IPS-NIHi7 (cell line): ENCODE measurements at regions not wholly inside any gene's neighbourhood (a gene's known extent, or its start where the extent isn't known, plus 50 kb on each side); places are given as distances from the start of the nearest gene placed in this dataset.
A peak's percentile ranks its signal among the peaks of the same experiment; 100 is the strongest.

ENCODE experiments used
- DNase-seq: peaks from one replicate; pipeline ENCODE4 v3.0.0; 2012; ENCODE audit warnings: mixed read lengths; ENCODE audit errors: extremely low spot score

DNA sequence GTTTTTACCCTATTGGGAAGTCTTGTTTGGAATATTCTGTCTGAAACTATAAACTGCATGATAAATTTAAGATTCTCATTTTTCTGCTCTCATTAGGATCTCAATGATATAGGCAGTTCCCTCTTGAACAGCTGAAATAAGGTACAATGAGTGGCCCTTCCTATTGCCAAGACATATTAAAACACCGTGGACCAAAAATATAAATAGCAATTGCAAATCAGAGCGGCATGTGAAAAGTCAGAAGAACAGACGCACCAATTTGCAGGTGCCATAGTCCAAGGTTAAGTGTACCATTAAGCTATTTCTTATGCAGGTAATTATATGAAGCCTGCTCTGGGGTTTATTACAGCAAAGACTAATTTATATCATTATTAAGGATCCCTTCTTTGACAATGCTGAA lies 920.8 kb upstream of the CELF2 start:
- DNase-seq, result no peak

DNA sequence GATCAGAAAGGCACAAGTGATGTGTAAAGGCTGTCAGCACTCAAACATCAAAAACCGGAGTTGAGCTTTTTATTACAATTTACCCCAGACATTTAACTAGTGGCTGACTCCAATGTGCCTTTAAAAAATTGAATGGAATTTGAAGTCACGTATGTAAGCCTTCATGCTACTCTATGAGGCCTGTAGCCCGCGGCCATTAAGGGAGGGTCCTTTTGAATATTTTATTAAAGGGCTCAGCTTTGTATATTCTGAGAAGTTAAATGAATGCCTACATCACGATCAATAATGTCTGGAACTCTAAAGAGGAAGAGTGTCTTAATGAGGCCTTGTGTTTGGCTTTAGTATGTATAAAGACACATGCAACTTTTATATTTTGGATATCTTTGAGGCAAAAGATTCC lies 916.6 kb upstream of the CELF2 start:
- DNase-seq, result no peak

DNA sequence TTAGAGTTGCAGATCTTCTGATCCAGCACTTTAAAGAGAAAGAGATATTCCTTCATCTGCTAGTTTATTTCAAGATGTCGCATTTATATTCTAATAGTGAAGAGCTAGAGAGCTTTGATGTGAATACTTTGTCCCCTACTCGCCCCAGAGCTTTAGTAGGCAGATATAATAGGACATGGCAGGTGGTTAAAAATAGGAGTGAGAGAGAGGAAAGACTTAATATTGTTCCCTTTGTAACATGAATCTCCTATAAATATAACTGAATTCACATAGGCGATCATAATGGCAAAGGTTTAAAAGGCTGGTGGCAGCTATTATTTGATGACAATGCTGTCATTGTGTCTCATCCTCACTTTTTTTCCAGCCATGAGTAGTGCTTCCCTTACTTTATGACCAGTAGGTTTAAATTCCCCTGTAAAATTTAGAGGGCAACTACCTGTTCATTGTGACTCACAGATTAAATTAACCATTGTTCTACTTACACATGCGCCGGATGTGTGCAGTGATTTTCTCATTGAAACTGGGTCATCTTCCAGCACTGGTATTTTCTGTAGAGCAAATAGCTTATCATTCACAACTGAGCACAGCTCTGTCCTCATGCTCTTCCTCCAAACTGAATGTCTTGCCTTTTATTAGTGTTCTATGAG lies 906.7 kb upstream of the CELF2 start:
- DNase-seq, result no peak

DNA sequence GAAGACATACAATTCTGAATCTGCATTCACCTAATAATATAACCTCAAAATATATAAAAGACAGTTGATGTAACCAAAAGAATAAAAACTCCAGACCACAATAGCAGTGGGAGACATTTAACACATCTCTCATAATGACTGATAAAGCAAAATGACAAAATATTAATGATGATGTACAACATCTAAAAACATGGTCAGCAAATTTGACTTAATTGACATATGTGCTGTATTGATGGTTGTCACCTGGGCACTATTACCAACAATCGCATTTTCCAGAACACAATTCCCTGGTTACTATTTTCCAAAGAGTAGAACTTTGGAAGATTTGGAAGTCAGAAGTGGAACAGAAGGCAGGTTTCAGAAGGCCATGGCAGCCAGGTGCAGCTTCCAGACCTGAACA lies 899.5 kb upstream of the CELF2 start:
- no peak for DNase-seq

DNA sequence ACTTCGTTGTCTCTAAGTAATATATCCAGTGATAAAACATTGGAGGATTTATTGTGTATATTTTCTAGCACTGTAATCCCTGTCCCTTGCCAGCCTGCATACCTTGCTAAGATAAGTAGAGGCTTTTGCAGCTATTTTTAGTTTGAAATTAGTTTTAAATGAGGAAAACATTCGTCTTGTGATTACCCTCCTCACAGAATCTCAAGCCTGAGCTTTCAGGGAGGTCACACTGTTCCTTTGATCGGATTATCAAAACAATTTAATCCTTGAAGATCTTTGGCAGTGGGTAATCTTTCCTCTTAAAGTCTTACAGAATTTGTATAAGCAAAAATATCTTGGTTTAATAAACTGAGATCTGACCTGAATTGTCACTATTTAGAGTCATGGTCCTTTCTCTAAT lies 897.0 kb upstream of the CELF2 start:
- DNase-seq, result no peak

DNA sequence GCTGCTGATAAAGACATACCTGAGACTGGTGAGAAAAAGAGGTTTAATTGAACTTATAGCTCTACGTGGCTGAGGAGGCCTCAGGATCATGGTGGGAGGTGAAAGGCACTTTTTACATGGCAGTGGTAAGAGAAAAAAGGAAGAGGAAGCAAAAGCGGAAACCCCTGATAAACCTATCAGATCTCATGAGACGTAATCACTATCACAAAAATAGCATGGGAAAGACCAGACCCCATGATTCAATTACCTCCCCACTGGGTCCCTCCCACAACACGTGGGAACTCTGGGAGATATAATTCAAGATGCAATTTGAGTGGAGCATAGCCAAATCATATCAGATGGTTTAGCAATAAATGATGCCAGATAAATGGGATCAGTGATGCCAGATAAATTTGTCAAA lies 892.0 kb upstream of the CELF2 start:
- no peak for DNase-seq

DNA sequence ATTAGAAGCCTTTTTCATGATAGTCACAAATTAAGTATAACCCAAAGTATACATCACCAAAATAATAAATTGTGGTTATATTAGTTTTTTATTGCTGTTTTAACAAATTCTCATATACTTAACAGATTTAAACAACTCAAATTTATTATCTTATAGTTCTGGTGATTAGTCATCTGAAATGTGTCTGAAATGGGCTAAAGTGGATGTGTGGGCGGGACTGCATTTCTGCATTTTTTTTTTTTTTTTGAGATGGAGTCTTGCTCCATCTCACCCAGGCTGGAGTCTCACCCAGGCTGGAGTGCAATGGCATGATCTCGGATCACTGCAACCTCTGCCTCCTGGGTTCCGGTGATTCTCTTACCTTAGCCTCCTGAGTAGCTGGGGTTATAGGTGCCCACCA lies 891.5 kb upstream of the CELF2 start:
- no peak for DNase-seq

DNA sequence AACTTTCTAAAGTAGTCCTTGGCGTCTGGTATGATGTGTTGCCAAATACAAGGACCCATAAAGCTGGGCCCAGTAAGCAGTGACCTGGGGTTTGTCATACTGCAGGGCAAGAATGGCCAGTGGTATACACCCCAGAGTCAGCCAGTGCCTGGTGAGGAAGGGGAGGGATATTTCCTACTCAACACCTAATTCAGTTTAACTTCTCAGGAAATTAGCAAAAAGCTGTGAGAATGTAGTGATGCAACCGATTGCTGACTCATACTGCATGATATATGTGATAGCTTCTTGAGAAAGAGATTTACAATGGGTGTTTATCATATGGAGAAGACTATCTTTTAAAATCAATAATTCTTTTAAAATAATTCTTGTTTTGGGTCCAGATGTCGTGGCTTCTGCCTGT lies 889.3 kb upstream of the CELF2 start:
- no peak for DNase-seq

DNA sequence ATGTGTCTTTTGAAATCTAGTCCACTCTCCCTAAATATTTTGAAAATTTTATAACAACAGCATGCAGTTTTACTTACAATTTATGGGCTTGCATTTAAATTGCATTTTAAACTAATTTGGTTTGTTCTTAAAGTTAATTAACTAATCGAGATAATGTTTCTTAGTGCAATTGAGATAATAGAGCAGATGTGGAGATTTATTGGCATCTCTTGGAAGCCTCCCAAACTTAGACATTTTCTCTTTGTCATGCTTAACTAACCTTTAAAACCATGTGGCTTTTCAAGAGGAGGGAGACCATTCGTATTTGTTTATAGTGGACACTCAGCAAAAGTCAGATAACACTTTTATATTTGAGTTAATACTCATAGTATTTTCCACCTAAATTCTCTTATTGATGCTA lies 887.0 kb upstream of the CELF2 start:
- DNase-seq, result no peak

DNA sequence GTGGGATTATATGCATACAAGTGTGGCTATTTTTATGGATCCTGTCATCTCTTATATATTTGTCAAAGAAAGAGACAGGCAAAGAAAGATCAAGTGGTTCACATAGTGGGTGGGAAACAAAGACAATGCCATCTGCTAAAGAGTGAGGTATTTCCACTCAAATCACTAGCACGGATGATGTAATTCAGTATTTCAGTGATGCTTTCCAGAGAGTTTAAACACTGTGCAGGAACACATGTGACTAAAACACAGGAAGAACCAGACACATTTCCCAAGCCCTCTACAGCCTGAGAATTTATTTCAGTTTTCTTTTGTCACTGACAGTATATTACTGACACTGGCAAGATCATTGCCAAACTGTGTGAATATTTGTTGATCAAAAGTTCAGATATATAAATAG lies 885.7 kb upstream of the CELF2 start:
- no peak for DNase-seq

DNA sequence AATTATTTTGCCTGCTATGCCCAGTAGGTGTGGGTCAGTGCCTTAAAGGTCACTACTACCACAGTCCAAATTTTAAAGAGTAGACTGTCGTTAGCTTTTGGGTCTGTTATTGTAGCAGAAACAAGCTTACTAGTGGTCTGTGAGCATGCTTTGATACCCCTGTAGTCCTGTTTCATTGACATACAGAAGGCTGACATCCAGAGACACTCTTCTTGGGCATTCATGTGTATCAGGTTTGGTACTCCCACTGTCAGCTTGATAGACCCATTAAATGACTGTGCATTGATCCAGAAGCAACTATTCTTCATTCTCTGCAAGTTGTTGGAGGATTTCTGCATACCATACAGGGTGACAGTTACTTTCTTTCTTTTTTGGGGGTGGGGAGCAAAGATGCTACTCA lies 884.4 kb upstream of the CELF2 start:
- DNase-seq, result no peak

DNA sequence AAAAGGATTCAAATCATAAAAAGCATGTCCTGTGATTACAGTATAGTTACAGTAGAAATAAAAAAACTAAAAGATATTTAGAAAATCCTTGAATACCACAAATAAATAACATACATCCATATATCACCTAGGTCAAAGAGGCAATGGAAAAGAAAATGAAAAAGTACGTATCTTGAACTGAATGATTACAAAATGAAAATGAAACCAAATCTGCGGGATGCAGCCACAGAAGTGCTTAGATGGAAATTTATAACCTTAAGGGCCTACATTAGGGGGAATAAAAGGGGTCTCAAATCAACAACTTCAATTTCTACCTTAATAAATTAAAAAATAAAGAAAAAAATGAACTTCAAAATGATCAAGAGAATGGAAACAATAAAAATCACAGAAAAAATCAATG lies 879.0 kb upstream of the CELF2 start:
- no peak for DNase-seq

DNA sequence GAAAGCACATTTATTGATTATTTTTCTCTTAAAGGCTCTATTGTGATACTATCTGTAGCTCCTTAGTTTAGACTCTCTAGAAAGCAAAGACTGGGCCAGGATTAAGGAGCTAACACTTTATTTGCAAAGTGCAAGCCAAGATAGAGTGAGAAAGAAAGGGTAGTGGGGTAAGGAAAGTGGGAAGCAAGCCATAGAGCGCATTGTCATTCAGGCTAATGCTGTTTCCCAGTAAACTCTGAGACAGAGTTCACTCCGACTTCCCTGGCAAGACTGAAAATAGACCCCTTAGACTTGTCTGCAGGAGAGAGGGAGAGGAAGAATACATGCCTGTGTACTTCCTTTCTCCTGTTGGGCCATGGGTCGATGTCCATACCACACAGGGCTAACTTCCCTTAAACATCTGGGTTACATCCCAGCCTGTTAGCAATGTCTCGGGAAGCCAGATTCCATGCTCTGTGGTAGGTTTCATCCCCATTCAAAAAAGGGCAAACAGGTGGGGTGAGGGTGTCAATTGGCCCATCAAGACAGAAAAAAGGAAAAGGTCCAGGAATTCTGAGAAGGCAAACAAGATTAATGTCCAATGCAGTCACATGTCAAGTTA lies 875.8 kb upstream of the CELF2 start:
- peak; percentile 20 for DNase-seq

DNA sequence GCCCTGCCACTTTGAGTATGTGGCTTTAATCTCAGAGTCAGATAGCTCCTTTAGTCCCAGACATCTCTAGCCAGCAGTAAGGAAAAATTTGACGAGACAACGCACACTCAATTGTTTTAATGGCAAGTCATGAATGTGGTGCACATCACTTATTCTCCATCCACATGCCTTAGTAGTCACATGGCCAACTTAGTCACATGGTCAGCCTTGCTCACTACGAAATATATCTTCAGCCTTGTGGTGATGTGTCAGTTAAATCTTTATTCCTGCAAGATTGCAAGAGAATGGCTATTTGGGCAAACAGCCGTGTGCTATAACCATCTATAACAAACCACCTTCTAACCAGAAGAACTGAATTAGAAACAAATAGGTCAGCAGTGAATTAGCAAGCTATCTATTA lies 871.1 kb upstream of the CELF2 start:
- DNase-seq, result no peak

DNA sequence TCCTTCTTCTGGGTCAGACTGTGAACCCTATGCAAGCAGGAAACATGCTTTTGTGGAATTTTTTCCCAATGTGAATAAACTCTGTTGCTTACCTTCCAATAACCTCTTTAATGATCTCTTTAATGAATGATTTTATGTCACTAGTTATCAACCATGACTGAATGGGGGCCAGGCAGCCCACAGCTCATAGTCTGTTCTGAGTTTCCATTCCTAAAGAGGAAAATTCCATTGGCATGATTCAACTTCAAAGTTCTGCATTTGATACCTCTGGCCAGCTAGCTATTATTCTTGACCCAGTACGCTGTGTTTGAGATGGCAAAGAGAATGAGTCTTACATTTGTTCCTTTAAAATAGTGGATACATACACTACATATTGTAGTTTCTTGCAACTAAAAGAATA lies 867.8 kb upstream of the CELF2 start:
- no peak for DNase-seq

DNA sequence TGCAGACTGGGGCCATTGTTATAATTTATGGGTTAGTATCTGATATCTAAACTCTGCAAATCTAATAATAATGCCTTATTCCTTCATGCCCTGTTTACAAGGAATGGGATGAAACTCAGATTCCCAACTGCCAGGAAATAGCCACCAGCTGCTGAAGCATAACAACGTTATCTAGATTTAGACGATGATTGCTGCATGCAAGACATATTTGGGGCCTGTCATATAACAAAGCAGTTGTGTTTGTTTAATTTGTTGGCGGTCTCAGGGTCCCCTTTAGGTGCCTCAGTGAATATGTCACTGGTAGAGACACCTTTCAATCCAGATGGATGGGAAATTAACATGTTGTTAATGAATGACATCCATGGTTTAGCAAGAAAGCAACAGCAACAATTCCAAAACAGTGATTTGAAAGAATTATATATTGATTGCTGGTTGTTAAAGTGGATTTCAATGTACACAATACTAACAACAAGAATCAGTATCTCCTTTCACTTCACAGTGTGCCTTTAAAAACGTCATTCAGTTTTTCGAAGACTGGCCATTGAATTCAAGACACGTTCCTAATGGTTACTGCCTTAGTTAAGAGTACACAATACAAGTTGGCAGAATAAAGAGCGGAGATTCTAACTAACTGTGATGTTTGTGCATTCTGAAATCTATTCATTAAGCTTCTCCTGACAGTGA lies 860.6 kb upstream of the CELF2 start:
- DNase-seq, result no peak

DNA sequence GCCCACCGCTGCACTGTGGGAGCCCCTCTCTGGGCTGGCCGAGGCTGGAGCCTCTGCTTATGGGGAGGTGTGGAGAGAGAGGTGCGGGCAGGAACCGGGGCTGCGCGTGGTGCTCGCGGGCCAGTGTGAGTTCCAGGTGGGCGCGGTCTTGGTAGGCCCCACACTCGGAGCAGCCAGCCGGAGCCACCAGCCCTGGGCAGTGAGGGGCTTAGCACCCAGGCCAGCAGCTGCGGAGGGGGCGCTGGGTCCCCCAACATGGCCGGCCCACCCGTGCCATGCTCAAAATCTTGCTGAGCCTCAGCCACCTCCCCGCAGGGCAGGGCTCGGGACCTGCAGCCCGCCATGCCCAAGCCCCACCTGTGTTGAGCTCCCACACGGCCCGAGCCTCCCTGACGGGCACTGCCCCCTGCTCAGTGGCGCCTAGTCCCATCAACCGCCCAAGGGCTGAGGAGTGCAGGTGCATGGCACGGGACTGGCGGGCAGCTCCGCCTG lies 856.8 kb upstream of the CELF2 start:
- DNase-seq, result no peak

DNA sequence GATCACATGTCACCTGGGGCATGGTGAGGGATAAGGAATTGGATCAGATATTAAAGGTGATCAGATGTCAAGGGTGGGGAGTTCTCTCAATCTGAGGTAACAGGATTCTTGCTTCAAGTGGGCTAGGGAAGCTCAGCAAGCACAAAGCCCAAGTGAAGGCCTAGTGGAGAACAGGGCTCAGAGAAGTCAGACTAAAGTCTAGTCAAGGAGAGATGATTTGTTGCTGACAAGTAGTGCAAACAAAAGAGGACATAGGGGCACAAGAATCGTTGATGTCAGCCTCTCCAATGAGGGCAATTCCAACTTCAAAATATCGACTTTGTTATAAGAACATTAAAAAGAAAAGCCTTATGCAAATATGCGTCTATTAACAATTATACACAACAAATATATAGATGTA lies 852.8 kb upstream of the CELF2 start:
- DNase-seq, result no peak

DNA sequence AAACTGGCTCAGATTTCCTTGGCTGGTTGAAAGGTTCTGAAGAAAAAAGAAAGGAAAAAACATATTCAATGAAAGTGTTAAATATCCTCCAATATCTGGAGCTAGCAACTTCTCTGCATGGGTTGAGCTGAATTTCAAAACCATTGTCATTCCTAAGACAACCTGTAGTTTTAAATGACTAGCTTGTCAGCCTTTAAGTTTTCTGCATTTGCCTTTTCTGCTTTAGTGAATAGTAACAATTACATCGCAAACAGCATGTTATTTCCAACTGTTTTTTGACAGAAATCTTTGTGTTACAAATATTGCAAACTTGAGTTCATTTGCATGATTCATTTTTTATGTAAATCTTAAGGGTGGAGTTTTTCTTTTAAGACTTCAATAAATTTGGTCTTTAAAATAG lies 852.3 kb upstream of the CELF2 start:
- peak; percentile 14 for DNase-seq

DNA sequence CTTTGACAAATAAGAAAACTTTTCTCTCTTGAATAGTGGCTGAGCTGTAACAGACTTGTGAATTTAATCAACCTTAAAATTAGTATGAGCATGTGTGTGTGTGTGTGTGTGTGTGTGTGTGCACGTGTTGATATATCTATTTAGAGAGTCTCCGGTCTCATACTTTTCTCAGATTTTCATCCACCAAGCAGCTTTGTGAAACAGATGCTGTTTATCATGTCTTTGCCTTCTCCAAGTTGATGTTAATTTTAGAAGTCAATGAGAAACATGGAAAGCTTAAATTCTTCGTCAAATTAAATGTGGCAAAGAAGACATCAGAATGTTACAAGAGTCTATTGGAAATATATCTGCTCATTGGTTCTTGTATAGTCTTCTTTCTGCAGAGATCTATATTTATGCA lies 839.2 kb upstream of the CELF2 start:
- DNase-seq, result no peak

DNA sequence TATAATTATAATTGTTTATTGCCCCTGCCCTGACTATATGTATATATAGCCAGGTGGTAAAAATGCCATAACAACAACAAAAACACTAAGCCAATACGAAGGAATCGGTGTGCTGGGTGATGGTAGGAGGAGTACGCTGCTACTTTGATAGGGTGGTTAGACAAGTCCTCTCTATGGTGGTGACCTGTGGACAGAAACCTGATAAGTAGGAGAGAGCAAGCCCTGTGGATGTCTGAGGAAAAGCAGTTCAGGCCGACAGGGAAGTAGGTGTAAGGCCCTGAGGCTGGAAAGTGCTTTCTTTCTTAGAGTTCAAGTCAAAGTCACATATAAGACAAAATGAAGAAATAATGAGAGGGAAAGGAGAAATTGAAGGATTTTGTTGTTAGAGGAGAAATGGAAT lies 823.8 kb upstream of the CELF2 start:
- no peak for DNase-seq

DNA sequence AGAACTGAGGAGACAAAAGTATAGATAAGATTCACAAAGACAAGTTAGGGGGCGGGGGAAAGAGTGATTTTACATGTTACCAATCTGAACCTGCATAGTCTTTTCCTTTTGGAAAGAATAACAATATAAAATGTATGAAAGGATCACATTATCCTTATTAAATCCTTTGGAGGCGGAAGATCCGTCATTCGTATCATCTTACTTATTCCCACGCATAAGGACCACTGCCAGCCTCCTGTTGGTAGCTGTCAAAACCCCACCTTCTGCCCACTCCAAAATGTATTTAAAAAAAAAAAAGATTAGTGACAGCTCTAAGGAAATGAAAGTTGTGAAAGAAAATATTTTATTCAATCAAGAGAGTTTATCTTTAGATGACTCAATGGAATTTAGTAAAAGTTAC lies 821.0 kb upstream of the CELF2 start:
- DNase-seq, result no peak

DNA sequence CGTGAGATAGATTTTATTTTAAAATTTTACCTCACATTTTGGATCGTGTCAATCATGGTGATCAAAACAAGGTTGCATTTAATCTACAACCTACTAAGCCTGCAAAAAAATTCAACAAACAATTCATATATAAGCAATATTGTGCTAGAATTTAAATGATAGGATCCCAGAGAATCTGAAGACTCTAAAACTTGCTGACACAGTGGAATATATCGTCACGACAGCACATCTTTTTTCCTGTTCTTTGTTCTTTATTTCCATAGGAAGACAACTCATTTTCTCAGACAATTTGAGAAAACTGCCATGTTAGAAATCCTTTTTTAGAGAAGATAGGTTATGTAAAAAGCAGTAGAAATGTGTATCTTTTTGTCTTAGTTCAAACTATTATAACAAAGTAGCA lies 820.2 kb upstream of the CELF2 start:
- DNase-seq, result no peak
